ENCODE measurements at regions not wholly inside any gene's neighbourhood (a gene's known extent, or its start where the extent isn't known, plus 50 kb on each side); places are given as distances from the start of the nearest gene placed in this dataset.
"Not testable (repeated sequence)": the region's sequence is repeated elsewhere in the genome, so short reads cannot be mapped to it uniquely, and the experiment has no call there.

GRCh38 chr12:25702553-25702952 lies 149.5 kb upstream of the LMNTD1 start:
- DNase-seq (ENCODE audit: low spot score) (no peak), ATAC-seq (ENCODE audit: low FRiP score) (no peak)
- TF ChIP-seq CTCF (IDR thresholded peaks at IDR 0.05) = no peak

- ATAC-seq (ENCODE audit: low FRiP score) (no peak), DNase-seq (ENCODE audit: low spot score) (no peak)
- no peak for TF ChIP-seq CTCF (IDR thresholded peaks at IDR 0.05)
Observed at GRCh38 chr12:25705261-25705660, 152.2 kb upstream of the LMNTD1 start.

GRCh38 chr12:25706646-25707045 lies 153.6 kb upstream of the LMNTD1 start:
- DNase-seq (ENCODE audit: low spot score); ATAC-seq (ENCODE audit: low FRiP score): not testable (repeated sequence)

- TF ChIP-seq CTCF (IDR thresholded peaks at IDR 0.05) = no peak
- no peak for ATAC-seq (ENCODE audit: low FRiP score)
- no peak for DNase-seq (ENCODE audit: low spot score)
Observed at GRCh38 chr12:25707056-25707455, 154.0 kb upstream of the LMNTD1 start.

- no peak for DNase-seq (ENCODE audit: low spot score)
- no peak for TF ChIP-seq CTCF (IDR thresholded peaks at IDR 0.05)
- no peak for ATAC-seq (ENCODE audit: low FRiP score)
Observed at GRCh38 chr12:25708661-25709060, 155.6 kb upstream of the LMNTD1 start.

GRCh38 chr12:25710128-25710527 lies 157.0 kb upstream of the LMNTD1 start:
- DNase-seq (ENCODE audit: low spot score) (no peak), ATAC-seq (ENCODE audit: low FRiP score) (no peak)
- TF ChIP-seq CTCF (IDR thresholded peaks at IDR 0.05) = no peak

GRCh38 chr12:25710938-25711605 lies 158.0 kb upstream of the LMNTD1 start:
- ATAC-seq (ENCODE audit: low FRiP score) = not testable (repeated sequence)

GRCh38 chr12:25712169-25712568 lies 159.1 kb upstream of the LMNTD1 start:
- DNase-seq (ENCODE audit: low spot score) (no peak), ATAC-seq (ENCODE audit: low FRiP score) (no peak)
- TF ChIP-seq CTCF (IDR thresholded peaks at IDR 0.05) = no peak

More at GRCh38 chr12:25710938-25711605, 158.0 kb upstream of the LMNTD1 start:
- DNase-seq (ENCODE audit: low spot score) = not testable (repeated sequence)

Measured in omental fat pad (tissue), 3 donors.